Fibroblast of gingiva (primary cell): ENCODE measurements at regions not wholly inside any gene's neighbourhood (a gene's known extent, or its start where the extent isn't known, plus 50 kb on each side); places are given as distances from the start of the nearest gene placed in this dataset.

Experiments
- DNase-seq: peaks from one replicate; pipeline ENCODE4 v3.0.0-alpha.2; 2011; ENCODE audit warnings: low read depth

DNA sequence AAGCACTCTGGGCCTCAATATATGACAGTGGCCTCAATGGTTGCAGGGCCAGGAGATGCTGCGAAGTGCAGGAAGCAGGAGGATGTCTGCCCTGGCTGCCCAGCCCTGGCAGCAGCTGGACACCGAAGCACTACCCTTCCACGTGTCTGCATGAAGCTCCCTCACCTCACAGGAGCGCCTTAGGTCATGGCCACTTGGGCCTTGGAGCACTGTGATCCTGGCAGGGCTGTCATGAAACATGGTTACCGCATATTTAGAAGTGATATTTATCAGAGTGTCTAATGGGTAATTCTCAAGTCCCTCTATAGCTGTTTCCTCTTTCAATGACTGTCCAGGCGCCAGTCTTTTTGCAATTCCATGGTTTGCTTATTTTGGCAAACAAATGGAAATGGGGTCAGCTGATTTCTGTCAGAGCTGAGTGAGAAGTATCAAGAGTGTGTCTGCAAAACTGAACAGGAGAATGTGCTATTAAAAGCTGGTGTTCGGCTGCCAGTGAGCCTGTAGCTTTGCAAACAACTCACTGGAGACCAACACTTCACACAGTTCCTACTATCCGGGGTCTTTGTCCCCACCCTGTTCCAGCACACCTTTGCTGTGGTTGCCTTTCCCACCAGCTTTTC lies 285.9 kb downstream of the KIF4B start:
- DNase-seq, result no peak

DNA sequence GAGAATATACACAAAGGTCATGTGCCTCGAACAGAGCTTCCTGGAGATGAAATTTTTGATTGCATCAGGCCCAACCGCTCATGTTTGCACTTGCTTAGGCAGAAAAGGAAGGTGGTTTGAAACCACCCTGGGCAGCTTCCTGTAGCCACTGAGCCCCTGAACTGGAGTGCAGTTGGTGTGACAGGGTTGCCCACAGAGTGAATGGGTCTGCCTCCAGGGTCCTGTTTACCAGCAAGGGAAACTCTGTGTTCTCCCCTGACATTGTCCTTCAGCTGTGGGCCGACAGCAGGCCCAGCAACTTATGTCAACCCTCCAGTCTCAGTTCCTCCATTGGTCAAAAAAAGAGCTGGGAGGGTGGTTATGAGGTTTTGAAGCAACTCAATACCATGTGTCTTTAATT lies 289.6 kb downstream of the KIF4B start:
- DNase-seq, result no peak

DNA sequence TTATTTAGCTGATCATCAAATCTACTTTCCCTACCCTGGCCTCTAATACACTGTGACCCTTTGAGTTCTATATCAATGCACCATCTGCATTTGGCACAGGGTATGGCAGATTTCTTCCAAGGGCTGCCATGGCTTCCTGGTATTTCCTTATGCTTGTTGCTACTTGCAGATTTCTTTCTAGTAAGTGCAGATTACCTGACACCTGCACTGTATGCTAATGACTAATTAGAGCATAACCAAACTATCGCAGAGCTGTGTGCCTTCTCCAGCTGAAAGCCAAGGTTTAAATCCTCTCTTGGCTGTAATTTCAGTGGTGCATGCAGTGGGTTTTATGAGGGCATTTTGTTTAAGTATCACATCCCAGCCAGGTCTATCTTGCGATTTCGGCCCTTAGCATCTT lies 293.7 kb downstream of the KIF4B start:
- no peak for DNase-seq

DNA sequence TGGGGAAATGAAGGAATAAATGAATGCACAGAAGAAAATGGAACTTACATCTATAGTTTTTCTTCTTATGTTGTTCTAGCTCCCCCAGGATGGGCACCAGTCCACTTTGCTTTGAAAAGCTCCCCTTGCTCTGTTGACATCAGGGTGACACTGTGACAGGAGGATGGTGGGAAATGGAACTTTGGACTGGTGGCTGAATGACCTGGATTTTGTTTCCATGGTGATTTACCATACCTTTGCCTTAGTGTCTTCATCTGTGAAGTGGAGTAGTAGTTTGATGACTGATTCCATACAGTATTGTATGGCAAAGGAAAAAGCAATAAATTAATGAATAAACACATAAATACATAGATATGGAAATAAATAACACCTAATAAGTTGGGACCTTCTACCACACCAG lies 294.7 kb downstream of the KIF4B start:
- DNase-seq, result no peak

DNA sequence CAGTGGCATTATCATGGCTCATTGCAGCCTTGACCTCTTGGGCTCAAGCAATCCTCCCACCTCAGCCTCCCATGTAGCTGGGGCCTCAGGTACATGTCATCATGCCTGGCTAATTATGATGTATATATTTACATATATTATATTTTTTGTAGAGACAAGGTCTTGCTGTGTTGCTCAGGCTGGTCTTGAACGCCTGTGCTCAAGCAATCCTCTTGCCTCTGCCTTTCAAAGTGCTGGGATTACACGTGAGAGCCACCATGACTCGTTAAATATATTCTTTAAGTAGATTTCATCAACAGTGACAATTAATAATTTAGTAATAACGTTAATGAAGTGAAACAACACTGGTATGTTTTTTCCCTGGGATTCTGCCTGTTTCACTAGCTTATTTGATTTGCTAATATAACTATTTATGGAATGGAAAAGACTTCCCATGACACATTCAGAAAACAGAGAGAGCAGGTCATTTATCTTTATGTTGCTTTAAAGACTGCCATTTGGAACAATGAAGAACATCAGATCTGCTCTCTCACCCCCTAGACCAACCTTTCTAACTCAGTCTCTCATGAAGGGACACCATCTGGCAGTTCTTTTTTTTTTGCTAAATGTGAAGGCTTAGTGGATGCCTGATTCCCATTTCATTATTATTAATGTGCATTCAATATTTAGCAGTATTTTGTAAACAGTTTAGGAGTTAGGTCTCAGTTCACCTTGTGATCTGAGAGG lies 295.6 kb downstream of the KIF4B start:
- no peak for DNase-seq

DNA sequence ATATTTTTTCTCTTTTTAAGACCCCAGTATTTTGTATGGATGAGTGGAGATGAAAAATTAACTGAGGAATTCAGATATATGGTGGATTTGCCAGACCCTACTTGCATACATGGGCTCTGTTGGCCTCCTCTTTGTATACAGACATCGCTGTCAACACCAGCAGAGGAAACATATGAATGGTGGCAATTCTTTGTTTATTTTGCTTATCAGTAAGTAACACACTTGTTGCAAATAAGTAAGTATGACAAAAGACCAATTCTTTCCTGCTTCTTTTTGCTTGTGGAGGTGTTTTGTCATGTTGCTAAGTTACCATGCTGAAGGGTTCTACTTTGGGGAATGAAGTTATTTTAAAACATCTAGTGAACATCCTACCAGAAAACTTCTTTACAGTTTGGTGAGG lies 298.2 kb downstream of the KIF4B start:
- no peak for DNase-seq

DNA sequence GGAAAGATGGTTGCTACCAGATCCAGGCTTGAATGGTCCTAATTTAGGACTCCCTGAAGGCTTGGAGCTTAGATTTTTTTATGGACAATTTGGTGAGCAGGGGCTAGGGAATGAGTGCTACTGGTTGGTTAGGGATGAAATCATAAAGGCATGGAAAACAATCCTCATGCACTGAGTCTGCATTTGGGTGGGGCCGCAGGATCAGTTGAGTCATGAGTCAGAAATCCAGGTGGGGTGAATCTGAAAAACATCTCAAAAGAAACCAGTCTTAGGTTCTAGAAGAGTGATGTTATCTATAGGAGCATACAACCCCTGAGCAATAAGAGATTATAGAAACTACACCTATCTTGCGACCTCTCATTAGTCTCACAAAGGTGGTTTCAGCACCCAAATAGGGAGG lies 300.0 kb downstream of the KIF4B start:
- no peak for DNase-seq

DNA sequence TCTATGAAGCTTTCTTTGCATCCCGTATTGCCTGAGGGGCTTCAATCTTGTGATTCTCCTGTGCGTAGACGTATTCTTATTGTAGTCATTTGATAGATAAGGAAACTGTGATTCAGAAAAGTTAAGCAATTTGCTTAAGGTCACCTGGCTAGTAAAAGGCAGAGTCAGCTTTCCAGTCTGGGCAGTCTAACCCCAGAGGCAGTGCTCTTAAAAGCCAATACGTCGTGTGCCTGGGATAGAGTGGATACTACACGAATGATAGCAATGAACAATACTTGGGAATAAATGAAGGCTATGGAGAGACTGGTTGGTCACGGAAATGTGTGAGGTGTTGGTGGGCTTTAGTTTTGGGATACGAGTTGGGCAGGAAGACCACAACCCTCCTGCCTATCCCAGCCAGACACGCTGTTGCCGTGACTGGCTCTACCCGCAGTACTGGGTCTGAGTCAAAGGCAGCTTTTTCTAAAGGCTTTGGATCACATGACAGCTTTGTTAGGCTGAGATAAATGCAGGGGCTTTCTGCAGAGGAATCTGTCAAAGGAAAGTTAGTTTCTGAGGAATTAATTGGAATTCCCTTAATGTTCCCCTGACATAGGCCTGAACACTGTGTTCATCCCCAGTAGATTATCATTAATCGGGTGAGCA lies 302.6 kb downstream of the KIF4B start:
- no peak for DNase-seq

DNA sequence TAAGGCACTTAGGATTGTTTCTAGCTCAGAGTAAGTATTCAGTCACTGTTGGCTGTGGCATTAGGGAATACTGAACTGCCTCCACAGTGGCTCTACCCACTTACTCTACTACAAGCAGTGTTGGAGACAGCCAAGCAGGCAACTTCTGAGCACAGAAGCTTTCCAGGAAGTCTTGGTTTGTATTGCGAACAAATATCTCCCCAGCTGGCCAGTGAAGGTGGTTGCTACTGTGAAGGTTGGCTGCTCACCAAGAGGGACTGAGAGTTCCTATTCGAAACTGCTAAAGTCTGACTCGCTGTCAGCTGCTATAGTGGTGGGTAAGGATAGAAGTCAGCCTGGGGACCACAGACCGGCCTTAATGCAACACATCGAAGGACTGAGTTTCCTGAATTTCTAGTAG lies 319.1 kb downstream of the KIF4B start:
- DNase-seq, result no peak

DNA sequence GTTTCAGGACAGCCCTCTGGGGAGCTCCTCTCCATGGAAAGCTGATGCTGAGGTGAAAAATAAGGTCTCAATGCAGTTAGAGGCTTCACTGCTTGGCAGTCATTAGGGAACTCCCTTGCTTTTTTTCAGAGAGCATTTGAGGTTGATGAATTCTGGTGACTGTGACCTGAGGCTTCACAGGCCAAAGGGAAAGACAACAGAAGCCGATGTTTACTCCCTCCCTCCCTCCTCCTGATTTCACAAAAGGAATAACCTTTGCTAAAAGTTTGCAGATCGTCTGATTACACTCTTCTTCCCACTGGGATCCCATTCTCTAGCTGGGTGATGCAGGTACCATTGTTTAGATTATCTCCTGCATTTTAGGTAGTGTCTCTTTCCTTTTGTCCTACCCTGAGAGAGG lies 329.4 kb downstream of the KIF4B start:
- DNase-seq, result no peak

DNA sequence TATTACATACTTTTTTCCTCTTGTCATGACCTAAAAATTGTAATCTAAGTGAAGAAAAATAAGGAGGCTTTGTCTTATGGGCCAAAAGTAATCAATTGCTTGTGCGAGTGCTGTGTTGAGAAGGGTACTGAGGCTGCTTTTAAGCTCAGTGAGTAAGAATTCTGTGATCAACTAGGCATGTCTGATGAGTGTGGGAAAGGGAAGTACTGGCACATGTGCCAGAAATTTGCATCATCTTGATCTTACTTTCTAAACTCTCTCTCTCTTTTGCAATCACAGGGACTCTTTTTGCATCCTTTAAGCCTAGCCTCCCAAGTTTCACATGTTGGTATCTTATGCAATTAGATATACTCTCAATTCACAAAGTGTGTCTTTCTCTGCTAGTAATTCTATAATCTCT lies 329.9 kb downstream of the KIF4B start:
- DNase-seq, result no peak

DNA sequence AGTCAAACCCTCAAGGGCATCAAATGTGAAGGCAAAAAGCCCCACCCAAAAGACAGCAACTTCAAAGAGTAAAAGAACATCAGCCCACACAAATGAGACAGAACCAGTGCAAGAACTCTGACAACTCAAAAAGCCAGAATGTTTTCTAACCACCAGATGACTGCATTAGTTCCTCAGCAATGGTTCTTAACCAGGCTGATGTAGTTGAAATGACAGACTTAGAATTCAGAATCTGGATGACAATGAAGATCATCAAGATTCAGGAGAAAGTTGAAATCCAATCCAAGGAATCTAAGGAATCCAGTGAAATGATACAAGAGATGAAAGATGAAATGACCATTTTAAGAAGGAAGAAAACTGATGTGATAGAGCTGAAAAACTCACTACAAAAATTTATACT lies 339.7 kb downstream of the KIF4B start:
- DNase-seq, result no peak

DNA sequence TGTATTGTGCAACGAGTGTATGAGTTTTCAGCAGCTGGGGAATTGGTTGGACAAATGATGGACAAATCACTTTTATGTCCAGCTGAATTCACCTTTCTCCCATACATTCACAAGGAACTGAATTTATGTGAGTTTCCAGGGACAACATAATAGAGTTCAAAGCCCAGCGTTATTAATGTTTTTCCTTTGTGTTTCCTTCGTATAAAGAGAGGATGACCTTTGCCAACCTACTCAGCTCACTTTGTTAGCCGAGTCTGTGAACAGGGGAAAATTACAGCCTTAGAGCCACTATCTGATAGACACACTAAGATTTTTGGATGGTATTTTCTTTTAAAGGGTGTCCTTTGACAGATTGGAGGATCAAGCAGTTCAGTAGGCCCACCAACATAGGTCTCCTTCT lies 352.5 kb downstream of the KIF4B start:
- DNase-seq, result no peak

DNA sequence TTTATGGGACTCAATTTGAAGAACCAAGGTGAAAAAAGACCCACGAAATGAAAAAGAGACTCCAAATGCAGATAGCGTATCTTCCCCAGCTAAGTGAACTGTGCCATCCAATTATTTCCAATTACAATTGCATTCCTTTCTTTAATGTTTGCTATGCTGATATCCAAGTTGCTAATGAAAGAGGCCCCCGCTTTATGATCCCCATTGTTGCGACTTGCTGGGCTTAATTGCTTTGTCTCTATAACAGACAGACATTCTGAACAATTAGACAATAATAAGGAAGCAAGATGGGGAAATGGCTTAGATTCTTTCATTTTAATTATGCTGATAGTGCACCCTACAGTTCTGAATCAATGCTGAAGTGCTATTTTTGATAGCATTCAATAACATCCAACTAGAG lies 354.3 kb downstream of the KIF4B start:
- no peak for DNase-seq

DNA sequence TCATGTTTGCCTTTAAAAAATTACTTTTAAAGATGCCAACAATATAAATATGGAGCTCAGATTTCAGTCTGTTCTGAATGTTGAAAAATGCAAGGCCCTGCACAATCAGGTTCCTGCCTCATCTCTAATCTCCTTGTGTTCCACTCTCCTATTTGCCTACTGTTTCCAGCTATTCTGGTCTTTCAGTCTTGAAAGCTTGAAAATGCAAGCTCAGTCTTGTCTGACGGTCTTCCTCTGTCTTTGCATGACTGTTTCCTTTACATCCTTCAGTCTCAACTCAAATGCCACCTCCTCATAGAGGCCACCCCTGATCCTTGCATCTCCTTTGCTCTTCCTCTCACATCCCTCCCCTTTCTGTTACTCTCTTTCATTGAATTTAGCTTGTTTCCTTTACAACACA lies 354.9 kb downstream of the KIF4B start:
- no peak for DNase-seq

DNA sequence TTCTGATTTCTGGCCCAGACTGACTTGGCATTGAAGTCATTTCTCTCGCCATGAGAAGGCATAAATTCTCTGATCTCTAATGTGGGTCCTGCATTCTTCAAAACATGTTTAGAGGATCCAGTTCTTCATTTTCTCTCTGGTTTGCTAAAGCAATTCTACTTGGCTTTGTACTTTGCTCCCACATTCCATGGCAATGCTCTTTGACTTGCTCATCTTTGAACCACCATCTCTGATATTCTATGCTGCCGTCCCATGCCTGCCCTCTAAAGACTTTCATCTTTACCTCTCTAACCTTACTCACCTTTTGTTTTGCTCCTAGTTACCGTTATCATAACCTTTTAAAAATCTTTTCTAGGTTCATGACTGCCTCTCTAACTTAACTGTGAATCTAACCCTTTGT lies 366.9 kb downstream of the KIF4B start:
- no peak for DNase-seq

DNA sequence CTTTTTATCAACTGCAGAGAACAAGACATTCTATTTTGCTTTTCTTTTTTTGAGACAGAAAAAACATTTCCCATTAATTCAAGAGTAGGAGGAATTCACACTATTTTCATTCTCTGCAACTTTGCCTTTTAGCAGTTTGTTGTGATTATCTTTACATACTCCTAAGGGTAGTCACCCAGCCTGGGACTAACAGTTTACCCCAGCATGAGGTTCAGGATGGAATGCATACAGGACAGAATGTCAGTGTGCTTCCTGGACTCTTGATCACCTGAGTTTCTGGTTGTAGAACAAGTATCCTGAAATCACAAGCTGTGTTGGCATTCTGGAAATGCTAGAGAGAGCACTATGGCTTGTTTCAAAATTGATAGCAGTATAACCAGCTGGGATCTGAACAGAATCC lies 368.1 kb downstream of the KIF4B start:
- no peak for DNase-seq

DNA sequence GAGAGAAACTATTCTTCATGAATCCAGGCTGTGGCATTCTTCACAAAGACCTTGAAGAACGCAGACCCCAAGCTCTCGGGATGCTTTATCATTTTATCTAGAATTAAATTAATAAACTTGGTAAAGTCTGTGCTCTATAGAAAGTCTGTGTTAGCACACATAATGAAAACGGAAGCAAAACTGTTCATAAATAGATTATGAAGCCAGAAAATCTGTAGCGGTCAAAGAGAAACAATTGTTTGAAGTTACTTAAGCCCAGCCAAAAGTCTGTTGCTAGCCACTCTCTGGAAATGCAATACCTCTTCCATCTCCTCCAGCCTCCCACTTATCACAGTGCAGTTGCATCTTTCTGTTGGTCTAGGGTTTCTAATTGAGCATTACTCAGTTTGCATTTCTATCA lies 375.9 kb downstream of the KIF4B start:
- DNase-seq, result no peak

DNA sequence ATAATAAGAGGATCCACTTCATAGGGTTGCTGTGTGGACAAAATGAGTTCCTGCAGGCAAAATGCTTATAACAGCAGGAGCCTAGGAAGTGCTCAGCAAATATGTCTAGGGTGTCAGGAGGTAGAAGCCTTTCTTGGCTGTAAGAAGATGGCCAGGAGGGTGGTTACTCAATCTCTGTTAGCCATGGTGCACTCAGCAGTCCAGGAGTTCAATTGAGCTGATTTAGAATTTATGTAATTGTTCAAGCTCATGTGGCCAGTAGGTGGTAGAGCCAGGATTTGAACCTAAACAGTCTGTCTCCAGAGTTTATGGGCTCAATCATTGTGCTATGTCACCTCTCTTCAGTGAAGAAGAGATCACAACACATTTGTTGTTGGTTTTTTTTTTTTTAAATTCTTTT lies 381.2 kb downstream of the KIF4B start:
- DNase-seq, result no peak

DNA sequence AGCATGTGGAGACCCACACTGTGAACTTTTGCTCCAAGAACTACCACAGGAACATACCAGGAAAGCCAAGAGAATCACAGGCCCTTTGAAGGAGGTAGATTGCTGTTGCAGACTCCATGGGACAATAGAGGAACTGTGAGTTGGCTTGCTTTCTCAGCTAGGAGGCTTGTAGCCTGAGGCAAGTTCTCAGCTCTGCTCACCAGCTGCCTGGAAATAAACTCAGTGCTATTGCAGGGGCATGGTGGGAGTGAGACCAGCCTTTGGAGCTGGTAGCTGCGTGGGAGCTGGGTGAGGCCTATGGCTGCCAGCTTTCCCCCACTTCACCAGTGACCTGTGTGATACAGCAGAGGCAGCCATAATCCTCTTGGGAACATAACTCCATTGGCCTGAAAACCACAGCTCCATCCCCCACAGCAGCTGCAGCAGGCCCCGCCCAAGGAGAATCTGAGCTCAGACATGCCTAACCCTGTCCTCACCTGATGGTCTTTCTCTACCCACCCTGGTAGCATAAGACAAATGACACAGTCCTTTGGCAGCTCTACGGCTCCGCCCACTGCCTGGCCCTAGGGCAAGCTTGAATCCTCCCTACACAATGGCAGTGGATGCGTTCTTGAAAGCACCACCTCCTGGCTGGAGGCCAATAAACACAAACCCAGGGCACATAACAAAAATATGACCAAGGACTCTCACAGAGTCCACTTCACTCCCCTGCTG lies 389.5 kb downstream of the KIF4B start:
- no peak for DNase-seq

DNA sequence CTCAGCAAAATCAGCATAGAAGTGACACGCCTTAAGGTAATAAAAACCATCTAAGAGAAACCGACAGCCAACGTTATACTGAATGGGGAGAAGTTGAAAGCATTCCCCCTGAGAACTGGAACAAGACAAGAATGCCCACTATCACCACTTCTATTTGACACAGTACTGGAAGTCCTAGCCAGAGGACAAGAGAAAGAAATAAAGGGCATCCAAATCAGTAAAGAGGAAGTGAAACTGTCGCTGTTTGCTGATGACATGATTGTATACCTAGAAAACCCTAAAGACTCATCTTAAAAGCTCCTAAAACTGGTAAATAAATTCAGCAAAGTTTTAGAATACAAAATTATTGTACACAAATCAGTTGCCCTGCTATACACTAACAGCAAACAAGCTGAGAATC lies 393.3 kb downstream of the KIF4B start:
- DNase-seq, result no peak

DNA sequence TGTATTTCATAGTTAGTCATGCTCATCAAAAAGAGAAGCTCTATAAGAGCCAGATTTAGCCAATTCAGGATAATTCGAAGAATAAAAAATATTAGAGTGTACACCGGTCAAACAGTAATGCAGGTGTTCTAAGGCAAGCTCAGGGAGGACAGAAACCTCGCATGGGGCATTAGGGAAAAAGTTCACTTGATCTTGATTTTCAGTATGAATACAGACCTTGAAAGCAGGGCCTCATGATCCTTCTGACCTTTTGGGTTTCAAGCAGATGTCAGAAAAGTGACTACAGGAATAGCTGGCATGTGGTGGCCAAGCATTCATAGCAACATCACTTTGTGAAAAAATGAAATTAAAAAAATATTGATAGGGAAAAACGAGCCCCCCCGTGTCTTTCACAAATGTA lies 394.9 kb downstream of the KIF4B start:
- no peak for DNase-seq

DNA sequence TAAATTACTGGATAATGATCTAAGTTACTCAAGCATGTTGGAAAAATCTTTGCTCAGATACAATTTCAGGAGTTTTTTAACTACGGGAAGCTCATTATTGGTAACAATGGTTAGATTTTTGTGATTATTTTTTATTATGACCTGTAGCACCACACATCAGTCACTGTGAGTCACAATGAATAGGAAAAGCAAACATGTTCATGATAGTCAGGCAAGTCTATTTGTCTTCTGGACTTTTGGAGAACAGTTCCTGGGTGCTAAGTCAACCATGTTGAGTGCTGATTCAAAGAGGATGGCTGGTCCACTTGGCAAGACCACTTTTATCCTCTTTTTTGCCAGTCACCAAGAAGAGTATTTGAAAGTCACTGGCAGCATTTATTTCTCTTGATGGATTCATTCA lies 403.2 kb downstream of the KIF4B start:
- DNase-seq, result no peak
